Transverse colon (tissue), 3 donors: ENCODE measurements at regions not wholly inside any gene's neighbourhood (a gene's known extent, or its start where the extent isn't known, plus 50 kb on each side); places are given as distances from the start of the nearest gene placed in this dataset.

Experiments
- CTCF ChIP-seq, 5 experiments: fragments of 200-600 bp in 3 of 5; fragments of 450-650 bp in 2 of 5; sonication (generic) in 3 of 5; IDR thresholded peaks; 1 replicate in 2 of 5; 2 replicates in 3 of 5; pipeline ENCODE4 v1.5.1; 2016 to 2017; ENCODE audit warnings: antibody characterized with exemption in 5 of 5, inconsistent platforms in 3 of 5, mild to moderate bottlenecking in 2 of 5, moderate library complexity in 1 of 5
- POLR2A ChIP-seq: fragments of 450-650 bp; IDR thresholded peaks from one replicate; pipeline ENCODE4 v1.6.1; 2016; ENCODE audit warnings: antibody characterized with exemption, mild to moderate bottlenecking, moderate library complexity

GRCh38 chr10:123595661-123596060 lies 70.5 kb upstream of the GPR26 start:
- TF ChIP-seq CTCF (IDR thresholded peaks at IDR 0.05): no peak
- TF ChIP-seq POLR2A: no peak
